Loucy (cell line): ENCODE measurements at regions not wholly inside any gene's neighbourhood (a gene's known extent, or its start where the extent isn't known, plus 50 kb on each side); places are given as distances from the start of the nearest gene placed in this dataset.

Experiments used
- H2AFZ ChIP-seq: fragments of 200-600 bp; sonication (generic); 2 replicates; pipeline ENCODE4 v1.6.0; 2016; ENCODE audit warnings: antibody characterized with exemption, mild to moderate bottlenecking, low read length, moderate library complexity
- H3F3A ChIP-seq: fragments of 200-600 bp; 2 replicates; pipeline ENCODE4 v1.6.0; 2016; ENCODE audit warnings: antibody characterized with exemption, low read depth, mild to moderate bottlenecking
- H3K27me3 ChIP-seq: fragments of 200-600 bp; sonication (generic); 2 replicates; pipeline ENCODE4 v1.6.1; 2014; ENCODE audit warnings: low read length, mild to moderate bottlenecking; ENCODE audit not compliant: insufficient read depth, poor library complexity, severe bottlenecking
- H3K36me3 ChIP-seq: fragments of 200-600 bp; sonication (generic); 2 replicates; pipeline ENCODE4 v1.6.1; 2016; ENCODE audit warnings: low read length; ENCODE audit not compliant: insufficient read depth
- H3K4me1 ChIP-seq: fragments of 200-600 bp; sonication (generic); 2 replicates; pipeline ENCODE4 v1.5.1; 2014; ENCODE audit warnings: low read length, mild to moderate bottlenecking; ENCODE audit not compliant: insufficient read depth, poor library complexity, severe bottlenecking
- H3K4me2 ChIP-seq: fragments of 200-600 bp; sonication (generic); 2 replicates; pipeline ENCODE4 v1.6.0; 2014; ENCODE audit warnings: antibody characterized with exemption, low read length, low read depth, mild to moderate bottlenecking; ENCODE audit not compliant: poor library complexity, severe bottlenecking
- H3K4me3 ChIP-seq: fragments of 200-600 bp; sonication (generic); 2 replicates; pipeline ENCODE4 v1.5.1; 2014; ENCODE audit warnings: low read length, mild to moderate bottlenecking, mixed read lengths; ENCODE audit not compliant: poor library complexity, severe bottlenecking
- H3K79me2 ChIP-seq: fragments of 200-600 bp; sonication (generic); 2 replicates; pipeline ENCODE4 v1.6.1; 2014; ENCODE audit warnings: low read length; ENCODE audit not compliant: insufficient read depth
- H3K9ac ChIP-seq: fragments of 200-600 bp; sonication (generic); 2 replicates; pipeline ENCODE4 v1.6.0; 2014; ENCODE audit warnings: mild to moderate bottlenecking, low read depth, low read length, moderate library complexity; ENCODE audit not compliant: poor library complexity, severe bottlenecking
- H3K9me2 ChIP-seq: fragments of 200-600 bp; sonication (generic); replicated peaks from 2 replicates; pipeline ENCODE4 v1.6.1; 2016; ENCODE audit warnings: low read depth, low read length, mixed read lengths
- H3K9me3 ChIP-seq: fragments of 200-600 bp; sonication (generic); 2 replicates; pipeline ENCODE4 v1.6.1; 2014; ENCODE audit warnings: mild to moderate bottlenecking, antibody characterized with exemption, low read length, low read depth; ENCODE audit not compliant: insufficient read depth
- H4K20me1 ChIP-seq: fragments of 200-600 bp; sonication (generic); 2 replicates; pipeline ENCODE4 v1.6.0; 2014; ENCODE audit warnings: antibody characterized with exemption, low read length, mild to moderate bottlenecking; ENCODE audit not compliant: insufficient read depth, poor library complexity, severe bottlenecking
- CTCF ChIP-seq: fragments of 200-600 bp; sonication (generic); conservative IDR thresholded peaks from 2 replicates; pipeline ENCODE4 v1.5.1; 2014; ENCODE audit warnings: mild to moderate bottlenecking, antibody characterized with exemption, low read length
- EZH2phosphoT487 ChIP-seq: fragments of 200-600 bp; IDR thresholded peaks from 2 replicates; pipeline ENCODE4 v1.6.1; 2018; ENCODE audit warnings: antibody characterized with exemption, mild to moderate bottlenecking, moderate library complexity, borderline replicate concordance

- Histone ChIP-seq H3K36me3 (no peaks in the 10 kb centered on the region), H3K4me3 (no peak overlapping the region)
These were observed 102.6 kb upstream of the PFKP start for GRCh38 chr10:2964632-2965296.

GRCh38 chr10:2963889-2964631 lies 103.3 kb upstream of the PFKP start:
- TF ChIP-seq CTCF = no peak
- Histone ChIP-seq H3K9ac (no peak overlapping the region), H3K9me2 (no peaks in the 10 kb centered on the region)

More at GRCh38 chr10:2964632-2965296, 102.6 kb upstream of the PFKP start:
- Histone ChIP-seq H4K20me1 (no peaks in the 10 kb centered on the region), H3K4me2 (no peak overlapping the region), H2AFZ (no peak overlapping the region), H3K27me3 (no peaks in the 10 kb centered on the region), H3K9me2 (no peaks in the 10 kb centered on the region), H3K9ac (no peak overlapping the region), H3K79me2 (no peaks in the 10 kb centered on the region), H3K9me3 (no peaks in the 10 kb centered on the region), H3F3A (no peaks in the 10 kb centered on the region), H3K4me1 (no peaks in the 10 kb centered on the region)
- no peak for TF ChIP-seq EZH2phosphoT487
- no peak for TF ChIP-seq CTCF

GRCh38 chr10:2962194-2962593 lies 105.2 kb upstream of the PFKP start:
- H3K4me3 ChIP-seq = no peak overlapping the region
- H2AFZ ChIP-seq = no peak overlapping the region
- H3K36me3 ChIP-seq = no peaks in the 10 kb centered on the region
- no peaks in the 10 kb centered on the region for H4K20me1 ChIP-seq
- TF ChIP-seq EZH2phosphoT487 (no peak), CTCF (no peak)
- H3K4me2 ChIP-seq = no peak overlapping the region
- no peaks in the 10 kb centered on the region for H3K79me2 ChIP-seq
- H3K9ac ChIP-seq = no peak overlapping the region
- H3K27me3 ChIP-seq = no peaks in the 10 kb centered on the region
- H3F3A ChIP-seq = no peaks in the 10 kb centered on the region
- H3K4me1 ChIP-seq = no peaks in the 10 kb centered on the region
- no peaks in the 10 kb centered on the region for H3K9me2 ChIP-seq
- H3K9me3 ChIP-seq = no peaks in the 10 kb centered on the region

More at GRCh38 chr10:2963889-2964631, 103.3 kb upstream of the PFKP start:
- Histone ChIP-seq H3K36me3 (no peaks in the 10 kb centered on the region), H3K27me3 (no peaks in the 10 kb centered on the region), H3K79me2 (no peaks in the 10 kb centered on the region), H3K4me1 (no peaks in the 10 kb centered on the region), H3K9me3 (no peaks in the 10 kb centered on the region), H2AFZ (no peak overlapping the region), H4K20me1 (no peaks in the 10 kb centered on the region), H3K4me3 (no peak overlapping the region), H3F3A (no peaks in the 10 kb centered on the region), H3K4me2 (no peak overlapping the region)
